Eye (tissue), 1 donor: ENCODE measurements at regions not wholly inside any gene's neighbourhood (a gene's known extent, or its start where the extent isn't known, plus 50 kb on each side); places are given as distances from the start of the nearest gene placed in this dataset.
"Not testable (repeated sequence)": the region's sequence is repeated elsewhere in the genome, so short reads cannot be mapped to it uniquely, and the experiment has no call there.

Source experiments
- DNase-seq: peaks from one replicate; pipeline ENCODE4 v3.0.0-alpha.2; 2015

DNA sequence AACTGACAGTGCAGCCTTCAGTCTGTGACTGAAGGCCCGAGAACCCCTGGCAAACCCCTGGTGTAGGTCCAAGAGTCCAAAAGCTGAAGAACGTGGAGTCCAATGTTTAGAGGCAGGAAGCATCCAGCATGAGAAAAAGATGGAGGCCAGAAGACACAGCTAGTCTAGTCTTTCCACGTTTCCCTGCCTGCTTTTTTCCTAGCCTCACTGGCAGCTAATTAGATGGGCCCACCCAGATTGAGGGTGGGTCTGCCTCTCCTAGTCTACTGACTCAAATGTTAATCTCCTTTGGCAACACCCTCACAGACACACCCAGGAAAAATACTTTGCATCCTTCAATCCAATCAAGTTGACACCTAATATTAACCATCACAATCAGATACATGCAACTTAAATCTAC is 87.8 kb downstream of the TENT5D start:
- DNase-seq = not testable (repeated sequence)

- DNase-seq = peak; percentile 1
These were observed 91.9 kb downstream of the TENT5D start for GRCh38 chrX:80511969-80512760.

DNA sequence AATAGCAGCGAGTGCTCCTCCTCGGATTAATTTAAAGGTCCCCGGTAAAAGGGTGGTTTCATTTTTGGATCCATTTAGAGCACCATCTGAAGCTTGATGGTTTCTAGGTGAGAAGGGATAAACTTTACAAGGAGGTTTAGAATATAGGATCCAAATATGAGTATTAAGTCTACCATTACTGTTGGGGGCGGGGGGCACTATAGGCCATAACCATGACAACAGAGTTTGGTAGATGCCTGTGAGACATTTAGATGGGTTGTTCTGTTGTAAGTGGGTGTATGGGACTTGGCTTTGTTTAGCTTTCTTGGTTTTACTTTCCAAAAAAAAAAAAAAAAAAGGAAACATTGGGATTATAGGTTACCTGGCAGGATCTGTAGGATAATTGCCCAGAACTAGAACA is 92.7 kb downstream of the TENT5D start:
- DNase-seq = no peak

DNA sequence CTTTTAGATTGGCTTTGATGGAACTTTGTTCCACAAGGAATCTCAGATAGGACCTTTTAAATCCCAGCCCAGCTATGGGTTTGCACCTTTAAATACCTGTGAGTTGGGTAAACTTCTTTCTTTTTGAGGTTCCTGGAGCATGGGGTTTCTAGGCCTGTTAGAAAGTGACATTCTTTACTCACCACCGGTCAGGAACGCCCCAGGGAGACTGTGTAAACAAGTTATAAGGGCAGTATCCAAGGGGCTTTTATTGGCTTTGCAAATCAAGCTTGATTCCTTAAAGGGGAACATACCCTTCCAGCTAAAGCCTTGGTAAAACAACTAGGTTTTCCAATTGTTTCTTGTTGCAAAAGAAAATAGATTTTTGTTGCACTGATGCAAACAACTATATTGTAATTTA is 93.4 kb downstream of the TENT5D start:
- DNase-seq = no peak

DNA sequence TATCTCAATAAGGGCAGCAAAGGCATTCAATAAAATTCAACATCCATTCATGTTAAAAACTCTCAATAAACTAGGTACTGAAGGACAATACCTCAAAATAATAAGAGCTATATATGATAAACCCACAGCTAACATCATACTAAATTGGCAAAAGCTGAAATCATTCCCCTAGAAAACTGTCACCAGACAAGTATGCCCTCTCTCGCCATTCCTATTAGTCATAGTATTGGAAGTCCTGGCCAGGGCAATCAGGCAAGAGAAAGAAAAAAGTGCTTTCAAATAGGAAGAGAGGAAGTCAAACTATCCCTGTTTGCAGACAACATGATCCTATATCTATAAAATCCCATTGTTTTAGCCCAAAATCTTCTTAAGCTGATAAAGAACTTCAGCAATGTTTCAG is 116.8 kb downstream of the TENT5D start:
- no peak for DNase-seq

DNA sequence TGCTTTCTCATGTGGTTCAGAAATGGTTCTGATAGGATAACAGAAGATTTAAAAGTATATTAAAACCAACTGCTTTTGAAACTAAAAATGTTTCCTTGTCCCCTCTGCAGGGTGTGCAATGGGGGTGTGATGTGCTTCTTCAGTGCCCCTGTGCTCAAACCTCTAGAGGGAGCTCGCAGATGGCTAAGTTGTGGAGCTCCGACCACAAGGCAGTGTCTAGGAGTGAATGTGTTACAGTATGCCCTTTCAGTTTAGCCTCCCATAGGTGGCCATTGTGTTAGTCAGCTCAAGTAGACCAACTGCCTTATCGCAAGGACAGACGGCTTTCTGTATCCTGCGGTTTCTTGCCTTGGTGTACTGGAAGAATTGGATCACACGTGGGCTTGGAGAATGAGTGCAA is 130.5 kb downstream of the TENT5D start:
- DNase-seq = no peak

GRCh38 chrX:80556148-80556547 is 135.9 kb downstream of the TENT5D start:
- no peak for DNase-seq

- no peak for DNase-seq
These were observed 152.4 kb downstream of the TENT5D start for GRCh38 chrX:80572636-80573035.

- DNase-seq = no peak
These were observed 153.0 kb downstream of the TENT5D start for GRCh38 chrX:80573275-80573674.

- DNase-seq = not testable (repeated sequence)
These were observed 154.3 kb downstream of the TENT5D start for GRCh38 chrX:80574486-80575086.

DNA sequence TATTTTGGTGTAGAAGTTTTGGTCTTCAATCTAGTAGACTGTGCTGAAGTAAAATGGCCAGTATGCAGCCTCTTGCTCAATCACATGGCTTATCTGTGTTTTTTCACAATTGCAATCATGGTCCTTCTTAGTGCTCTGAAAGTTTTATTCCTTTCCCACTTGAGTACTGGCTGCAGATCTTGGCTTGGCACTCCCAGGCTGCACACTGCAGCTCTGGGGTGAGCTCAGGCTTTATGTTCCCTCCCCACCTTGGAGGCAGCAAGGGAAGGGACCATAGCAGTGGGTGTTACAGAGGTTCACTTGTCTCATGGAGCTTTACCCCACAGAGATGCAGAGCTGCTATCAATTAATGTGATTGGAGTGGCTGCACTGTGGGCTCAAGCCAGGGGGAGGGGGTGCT is 156.0 kb downstream of the TENT5D start:
- DNase-seq = no peak

GRCh38 chrX:80576806-80577533 is 156.7 kb downstream of the TENT5D start:
- DNase-seq = peak; percentile 5

- DNase-seq = peak; percentile 53
These were observed 158.4 kb downstream of the TENT5D start for GRCh38 chrX:80578517-80579105.

DNA sequence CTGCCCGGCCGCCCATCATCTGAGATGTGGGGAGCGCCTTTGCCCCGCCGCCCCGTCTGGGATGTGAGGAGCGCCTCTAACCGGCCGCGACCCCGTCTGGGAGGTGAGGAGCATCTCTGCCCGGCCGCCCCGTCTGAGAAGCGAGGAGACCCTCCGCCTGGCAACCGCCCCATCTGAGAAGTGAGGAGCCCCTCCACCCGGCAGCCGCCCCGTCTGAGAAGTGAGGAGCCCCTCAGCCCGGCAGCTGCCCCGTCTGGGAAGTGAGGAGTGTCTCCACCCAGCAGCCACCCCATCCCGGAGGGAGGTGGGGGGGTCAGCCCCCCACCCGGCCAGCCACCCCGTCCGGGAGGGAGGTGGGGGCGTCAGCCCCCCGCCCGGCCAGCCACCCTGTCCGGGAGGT is 170.7 kb downstream of the TENT5D start:
- DNase-seq = not testable (repeated sequence)

DNA sequence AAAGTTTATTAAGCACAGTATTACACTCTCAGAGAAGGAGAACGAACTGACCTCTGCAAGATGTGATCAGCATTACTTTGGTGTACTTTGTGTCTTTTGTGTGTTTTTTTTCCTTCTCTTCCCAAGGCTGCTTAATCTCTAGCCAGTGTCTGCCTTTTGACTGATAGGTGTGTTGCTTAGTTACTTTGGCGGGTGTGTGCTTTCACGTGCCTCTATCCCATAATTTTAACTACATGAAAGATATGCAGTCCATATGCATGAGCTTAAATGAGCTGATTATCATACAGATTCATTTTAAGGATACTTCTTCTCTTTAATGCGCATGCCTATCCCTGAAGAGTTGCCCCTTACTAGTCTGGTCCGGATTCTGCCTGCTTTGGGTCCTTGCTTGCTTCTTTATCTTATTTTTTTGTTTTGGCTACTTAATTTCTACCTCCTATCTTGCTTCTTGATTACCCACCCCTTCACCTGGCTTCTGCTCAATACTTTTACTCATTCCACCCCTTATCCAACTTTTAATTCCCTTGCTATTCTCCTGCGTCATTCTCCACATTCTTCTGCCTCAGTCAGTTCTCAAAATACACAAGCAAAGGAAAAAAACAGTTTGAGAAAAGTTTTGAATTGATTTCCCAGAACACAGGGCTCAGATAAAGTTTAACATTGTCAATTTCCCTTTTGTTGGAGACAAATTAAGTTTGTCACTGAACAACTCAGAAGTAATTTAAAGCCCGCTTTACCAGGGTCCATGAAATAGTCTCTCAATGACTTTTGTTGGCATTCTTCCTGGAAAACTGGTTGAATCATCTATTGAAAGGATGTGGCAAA is 182.0 kb downstream of the TENT5D start:
- no peak for DNase-seq
